Activated CD4-positive, alpha-beta T cell treated with anti-CD3 and anti-CD28 coated beads for 36 hours (primary cell): ENCODE measurements at regions not wholly inside any gene's neighbourhood (a gene's known extent, or its start where the extent isn't known, plus 50 kb on each side); places are given as distances from the start of the nearest gene placed in this dataset.

ENCODE experiments used
- ATAC-seq: fragments of 200-7000 bp; cut with Tn5 transposase; one replicate; pipeline ENCODE4 v1.10.0; 2021; ENCODE audit warnings: mild to moderate bottlenecking, moderate library complexity
- CTCF ChIA-PET: fragments of 350-600 bp; sonication (Branson Sonifier 250); formaldehyde crosslinking; loops from one replicate; lab custom pipeline; 2021; ENCODE audit warnings: antibody characterized with exemption; lab: Charles Lee
- POLR2A ChIA-PET: fragments of 350-600 bp; sonication (Branson Sonifier 250); formaldehyde crosslinking; loops from one replicate; lab custom pipeline; 2021; ENCODE audit warnings: antibody characterized with exemption, inconsistent platforms; lab: Charles Lee
- DNase-seq: peaks from one replicate; pipeline ENCODE4 v3.0.0-alpha.2; 2020
- H3K27ac Mint-ChIP-seq: one replicate; pipeline ENCODE4 v1.8.0; 2021; ENCODE audit warnings: mixed read lengths
- H3K27me3 Mint-ChIP-seq: one replicate; pipeline ENCODE4 v1.8.0; 2021; ENCODE audit warnings: mixed read lengths
- H3K36me3 Mint-ChIP-seq: one replicate; pipeline ENCODE4 v1.8.0; 2021; ENCODE audit warnings: low read depth, mixed read lengths
- H3K4me1 Mint-ChIP-seq: one replicate; pipeline ENCODE4 v1.8.0; 2021; ENCODE audit warnings: mixed read lengths
- H3K4me3 Mint-ChIP-seq: one replicate; pipeline ENCODE4 v1.8.0; 2021; ENCODE audit warnings: mild to moderate bottlenecking, moderate library complexity, mixed read lengths
- H3K9me3 Mint-ChIP-seq: one replicate; pipeline ENCODE4 v1.8.0; 2021; ENCODE audit warnings: low read depth, mixed read lengths
- intact Hi-C, 2 experiments: fragments of 100-400 bp; cut with DNase I in 1 of 2; cut with micrococcal nuclease in 1 of 2; formaldehyde crosslinking; loops; one replicate each; pipeline versions ENCODE4 v1.14.2 to v1.15.1; 2022 to 2024; cut with DNase I, micrococcal nuclease

DNA sequence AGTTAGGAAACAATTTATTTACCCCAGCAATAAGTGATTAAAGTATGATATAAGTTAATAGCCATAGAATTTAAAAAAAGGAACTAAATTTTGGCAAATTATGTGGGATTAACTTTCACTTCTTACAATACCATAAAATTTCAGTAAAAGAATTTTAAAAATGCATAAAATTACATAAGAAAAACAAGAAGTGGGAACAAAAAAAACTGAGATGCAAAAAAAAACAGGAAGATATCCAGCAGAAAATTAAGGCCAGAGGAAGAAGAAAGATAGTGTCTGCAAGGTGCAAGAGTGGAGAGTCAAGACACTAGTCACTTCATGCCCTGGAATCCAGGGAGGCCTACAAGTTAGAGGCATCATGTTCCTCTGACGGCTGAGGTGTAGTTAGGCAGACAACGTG, 184.2 kb downstream of the GASK1B start:
- no peak overlapping the region for H3K4me3 Mint-ChIP-seq

DNA sequence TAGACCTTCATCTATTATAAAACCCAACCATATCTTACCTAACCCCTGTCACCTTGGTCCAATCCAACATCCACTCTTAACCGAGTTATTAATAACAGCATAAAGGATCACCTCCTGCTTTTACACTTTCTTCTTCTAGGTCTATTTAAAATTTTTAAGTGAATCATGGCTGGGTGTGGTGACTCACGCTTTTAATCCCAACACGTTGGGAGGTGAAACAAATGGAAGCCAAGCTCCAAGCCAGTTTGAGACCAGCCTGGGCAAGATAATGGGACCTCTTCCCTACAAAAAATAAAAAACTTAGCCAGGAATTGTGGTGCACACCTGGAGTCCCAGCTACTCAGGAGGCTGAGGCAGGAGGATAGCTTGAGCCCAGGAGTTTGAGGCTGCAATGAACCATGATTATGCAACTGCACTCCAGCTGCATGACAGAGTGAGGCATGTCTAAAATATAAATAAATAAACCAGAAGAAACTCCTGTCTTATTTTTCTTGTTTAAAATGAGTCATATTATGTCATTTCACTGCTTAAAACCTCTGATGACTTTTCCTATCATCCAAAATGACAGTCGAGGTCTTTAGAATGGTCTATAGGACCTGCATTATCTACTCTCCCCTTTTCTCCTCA, 188.4 kb downstream of the GASK1B start:
- Mint-ChIP-seq H3K27ac (no peak overlapping the region), H3K4me3 (no peak overlapping the region), H3K27me3 (no peaks in the 10 kb centered on the region), H3K4me1 (no peaks in the 10 kb centered on the region), H3K9me3 (no peaks in the 10 kb centered on the region), H3K36me3 (no peaks in the 10 kb centered on the region)
- intact Hi-C loops: no loop called here
- ATAC-seq (no peak), DNase-seq (no peak)
- POLR2A ChIA-PET: no interaction called here
- CTCF ChIA-PET: no interaction called here

More for the DNA sequence above, 184.2 kb downstream of the GASK1B start:
- Mint-ChIP-seq H3K27me3 (no peaks in the 10 kb centered on the region), H3K36me3 (no peaks in the 10 kb centered on the region), H3K9me3 (no peaks in the 10 kb centered on the region), H3K4me1 (no peaks in the 10 kb centered on the region), H3K27ac (no peak overlapping the region)
- ChIA-PET CTCF (no interaction called here), POLR2A (no interaction called here)
- no peak for DNase-seq
- intact Hi-C loops: no loop called here
- ATAC-seq: no peak

DNA sequence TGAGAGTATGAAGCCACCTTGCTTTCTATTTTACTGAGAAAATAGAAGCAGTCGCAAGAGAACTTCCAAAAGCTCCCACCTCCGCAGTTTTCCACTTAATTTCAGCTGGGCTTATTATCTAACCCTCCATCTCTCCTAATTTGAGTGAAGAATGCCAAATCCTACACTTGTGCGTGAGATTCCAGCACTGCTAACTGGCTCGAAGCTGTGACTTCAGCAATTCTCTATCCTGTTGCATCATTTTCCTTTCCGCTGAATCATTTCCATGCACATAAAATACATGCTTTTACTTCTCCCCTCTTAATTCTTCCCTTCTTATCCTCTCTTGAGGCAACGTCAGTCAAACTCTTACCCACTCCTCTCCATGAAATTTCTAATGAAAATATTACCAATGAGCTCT, 189.5 kb downstream of the GASK1B start:
- ATAC-seq (no peak), DNase-seq (no peak)
- CTCF ChIA-PET: no interaction called here
- H3K27me3 Mint-ChIP-seq: peaks cover 3% of the 10 kb centered on the region
- H3K27ac Mint-ChIP-seq: no peak overlapping the region
- no peaks in the 10 kb centered on the region for H3K9me3 Mint-ChIP-seq
- H3K36me3 Mint-ChIP-seq: no peaks in the 10 kb centered on the region
- no peak overlapping the region for H3K4me3 Mint-ChIP-seq
- peaks cover 4% of the 10 kb centered on the region for H3K4me1 Mint-ChIP-seq
- intact Hi-C loops: no loop called here
- POLR2A ChIA-PET: no interaction called here

DNA sequence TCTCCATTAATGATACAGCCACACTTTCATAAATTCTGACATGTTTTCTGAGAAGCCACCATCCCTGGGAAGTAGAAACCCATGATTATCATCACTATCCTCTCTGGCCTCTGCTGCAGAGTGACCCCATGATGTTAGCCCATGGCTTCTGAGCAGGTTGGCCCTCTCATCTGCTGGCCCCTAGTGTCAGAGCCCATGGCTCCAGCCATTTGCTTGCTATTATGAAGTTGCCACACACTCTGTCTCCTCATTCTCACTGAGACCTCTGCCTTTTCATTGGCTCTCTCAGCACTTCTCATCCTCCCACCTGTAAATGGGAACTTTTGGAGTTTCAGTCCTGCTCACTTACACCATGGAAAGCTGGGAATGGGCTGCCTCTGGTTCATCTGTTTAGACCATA, 192.7 kb downstream of the GASK1B start:
- DNase-seq (no peak), ATAC-seq (no peak)
- ChIA-PET CTCF (no interaction called here), POLR2A (no interaction called here)
- Mint-ChIP-seq H3K27me3 (peaks cover 7% of the 10 kb centered on the region), H3K4me3 (no peak overlapping the region), H3K4me1 (peaks cover 4% of the 10 kb centered on the region), H3K36me3 (no peaks in the 10 kb centered on the region), H3K9me3 (no peaks in the 10 kb centered on the region), H3K27ac (no peak overlapping the region)
- intact Hi-C loops: no loop called here

DNA sequence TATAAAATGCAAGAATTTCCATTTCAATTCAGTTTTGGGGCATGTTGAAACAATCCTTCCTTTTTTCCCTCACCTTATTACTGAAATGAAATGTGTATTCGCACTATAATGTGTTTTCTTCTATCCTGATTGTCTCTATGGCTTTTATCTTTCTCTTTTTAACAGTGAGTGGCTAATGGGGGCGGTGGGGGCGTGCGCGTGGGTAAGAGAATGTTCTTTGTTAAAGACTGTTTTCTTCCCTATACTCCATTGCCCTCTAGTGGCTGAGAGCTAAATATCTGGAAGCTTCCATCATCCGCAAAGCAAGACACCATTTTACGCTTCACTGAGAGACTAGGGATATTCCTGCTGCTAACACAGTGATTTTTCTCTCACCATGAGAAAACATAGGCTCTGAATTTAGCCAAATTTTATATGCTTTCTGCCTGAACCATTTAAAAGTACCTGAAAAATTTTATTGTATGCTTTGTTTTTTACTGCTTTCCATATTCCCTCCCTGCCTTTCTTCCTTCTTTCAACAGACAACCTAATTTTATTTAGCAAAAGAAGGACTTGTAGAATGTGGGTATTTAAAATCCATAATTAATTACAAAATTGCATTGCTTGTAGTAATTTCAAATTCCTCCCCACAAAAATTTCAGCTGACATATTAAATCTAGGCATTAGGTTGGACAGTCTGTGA, 194.0 kb downstream of the GASK1B start:
- H3K4me3 Mint-ChIP-seq: no peak overlapping the region
- peak; percentile 38 for DNase-seq

DNA sequence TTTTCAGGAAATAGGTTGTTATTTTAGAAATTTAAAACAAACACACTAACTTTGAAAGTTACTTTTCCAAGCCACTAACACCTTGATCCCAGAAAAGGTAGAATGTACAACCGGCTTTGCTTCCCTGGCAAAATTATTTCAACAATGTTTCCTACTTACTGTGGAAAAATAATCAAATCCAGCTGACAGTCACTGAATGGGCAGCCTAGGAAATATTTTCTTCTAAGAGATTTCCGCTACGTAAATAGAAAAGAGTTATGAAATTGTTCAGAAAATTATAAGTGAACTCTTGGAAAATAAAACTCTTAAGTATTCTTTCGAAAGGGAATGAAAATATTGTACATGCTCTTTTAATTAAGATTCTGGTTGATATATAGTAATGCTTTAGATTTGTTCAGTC, 195.7 kb downstream of the GASK1B start:
- no peak for ATAC-seq
- POLR2A ChIA-PET: no interaction called here
- H3K36me3 Mint-ChIP-seq: no peaks in the 10 kb centered on the region
- peaks cover 4% of the 10 kb centered on the region for H3K4me1 Mint-ChIP-seq
- peaks cover 9% of the 10 kb centered on the region for H3K27me3 Mint-ChIP-seq
- no peak overlapping the region for H3K27ac Mint-ChIP-seq
- CTCF ChIA-PET: no interaction called here
- intact Hi-C loops: loop anchor here in 1 of 2 experiments (5.0 kb wide), 1 partner anchor 760 kb away; no protein-coding TSS in a partner anchor
- no peak for DNase-seq
- no peaks in the 10 kb centered on the region for H3K9me3 Mint-ChIP-seq
- no peak overlapping the region for H3K4me3 Mint-ChIP-seq

More for the DNA sequence above, 194.0 kb downstream of the GASK1B start:
- Mint-ChIP-seq H3K27ac (no peak overlapping the region), H3K36me3 (no peaks in the 10 kb centered on the region), H3K27me3 (peaks cover 7% of the 10 kb centered on the region), H3K4me1 (peaks cover 4% of the 10 kb centered on the region), H3K9me3 (no peaks in the 10 kb centered on the region)
- ChIA-PET CTCF (interaction anchor here (0.9 to 1.4 kb wide), 3 partner anchors 40 to 153 kb away, joined by 3 to 4 read pairs (median 3); no protein-coding TSS in a partner anchor), POLR2A (no interaction called here)
- intact Hi-C loops: loop anchor here (1.0 to 5.0 kb wide), 2 partner anchors 762 kb away; no protein-coding TSS in a partner anchor
- peak; percentile 70 for ATAC-seq

DNA sequence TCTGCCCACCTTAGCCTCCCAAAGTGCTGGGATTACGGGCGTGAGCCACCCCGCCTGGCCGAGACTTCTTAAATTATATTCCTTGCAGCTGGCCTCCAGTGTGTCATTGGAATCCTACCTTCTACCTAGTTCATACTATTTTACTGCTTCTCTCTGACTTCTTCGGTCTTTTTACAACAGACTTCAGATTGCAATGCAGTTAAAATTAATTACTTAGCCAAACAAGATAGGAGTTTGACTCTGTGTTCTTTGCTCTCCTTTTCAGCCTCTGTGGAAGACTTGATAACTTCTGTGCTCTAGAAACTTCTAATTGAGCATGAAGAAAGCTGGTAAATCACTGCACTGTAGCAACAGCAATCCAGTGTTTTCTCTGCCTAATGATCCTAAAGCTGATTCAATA, 199.5 kb downstream of the GASK1B start:
- Mint-ChIP-seq H3K4me3 (no peak overlapping the region), H3K36me3 (no peaks in the 10 kb centered on the region), H3K4me1 (no peaks in the 10 kb centered on the region), H3K27me3 (peaks cover 5% of the 10 kb centered on the region), H3K27ac (no peak overlapping the region), H3K9me3 (no peaks in the 10 kb centered on the region)
- intact Hi-C loops: no loop called here
- no peak for ATAC-seq
- POLR2A ChIA-PET: no interaction called here
- CTCF ChIA-PET: no interaction called here
- no peak for DNase-seq

DNA sequence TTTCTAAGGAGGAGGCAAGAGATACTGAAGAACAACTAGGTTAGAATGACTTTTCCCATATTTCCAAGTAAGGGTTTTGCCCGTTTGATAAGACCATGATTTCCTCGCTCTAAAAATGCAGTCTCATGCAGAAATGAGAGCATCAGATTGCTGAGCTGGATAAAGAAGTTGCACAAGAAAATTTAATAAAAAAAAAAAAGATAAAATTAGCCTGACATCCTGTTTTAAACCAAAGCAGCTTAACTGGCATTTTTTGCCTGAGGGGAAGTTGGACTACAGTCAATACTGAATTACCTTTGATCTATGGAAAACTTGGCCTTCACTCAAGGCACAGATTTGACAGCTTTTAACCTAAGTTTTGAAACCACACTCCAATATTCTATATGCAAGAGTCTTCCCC, 208.4 kb downstream of the GASK1B start:
- Mint-ChIP-seq H3K4me3 (no peak overlapping the region), H3K9me3 (no peaks in the 10 kb centered on the region), H3K27ac (no peak overlapping the region), H3K36me3 (no peaks in the 10 kb centered on the region), H3K27me3 (no peaks in the 10 kb centered on the region), H3K4me1 (no peaks in the 10 kb centered on the region)
- ATAC-seq (no peak), DNase-seq (no peak)
- ChIA-PET CTCF (interaction anchor here (1.1 kb wide), 1 partner anchor 10 kb away, joined by 3 read pairs; no protein-coding TSS in a partner anchor), POLR2A (no interaction called here)
- intact Hi-C loops: no loop called here

DNA sequence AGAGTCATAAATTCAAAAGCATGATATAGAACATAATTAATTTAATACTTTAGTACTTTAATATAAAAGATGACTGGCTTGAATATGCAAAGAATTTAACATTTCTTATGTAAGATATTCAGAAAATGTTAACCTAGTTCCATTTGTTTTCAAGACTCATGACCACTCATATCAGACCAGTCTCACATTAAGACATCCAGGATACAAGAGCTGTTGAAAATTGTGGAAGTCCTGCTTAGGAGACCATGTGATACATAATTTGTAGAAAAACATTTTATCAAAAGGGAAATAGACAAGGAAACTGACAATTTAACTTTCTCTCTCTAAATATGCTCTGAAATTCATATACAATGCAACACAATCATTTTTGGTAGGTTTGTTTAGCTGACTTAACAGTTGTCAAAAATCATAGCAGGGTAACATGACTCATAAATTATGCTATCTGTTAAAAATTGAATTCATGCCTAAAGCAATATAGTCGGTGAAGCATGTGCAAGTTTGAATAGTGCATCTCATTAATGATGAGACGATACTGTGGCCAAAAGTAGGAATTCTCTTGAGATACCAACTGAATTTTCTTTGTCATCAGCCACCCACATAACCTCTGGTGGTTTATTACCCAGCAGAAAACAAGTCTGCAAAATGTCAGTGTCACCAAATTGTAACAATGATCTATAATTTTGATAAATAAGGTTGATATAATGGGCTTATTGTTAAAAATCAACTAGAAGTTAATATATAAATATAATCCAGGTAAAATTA, 211.4 kb downstream of the GASK1B start:
- Mint-ChIP-seq H3K36me3 (no peaks in the 10 kb centered on the region), H3K4me3 (no peak overlapping the region), H3K4me1 (no peaks in the 10 kb centered on the region), H3K27ac (no peak overlapping the region), H3K9me3 (no peaks in the 10 kb centered on the region), H3K27me3 (no peaks in the 10 kb centered on the region)
- ChIA-PET POLR2A (no interaction called here), CTCF (no interaction called here)
- ATAC-seq: no peak
- no peak for DNase-seq
- intact Hi-C loops: no loop called here

DNA sequence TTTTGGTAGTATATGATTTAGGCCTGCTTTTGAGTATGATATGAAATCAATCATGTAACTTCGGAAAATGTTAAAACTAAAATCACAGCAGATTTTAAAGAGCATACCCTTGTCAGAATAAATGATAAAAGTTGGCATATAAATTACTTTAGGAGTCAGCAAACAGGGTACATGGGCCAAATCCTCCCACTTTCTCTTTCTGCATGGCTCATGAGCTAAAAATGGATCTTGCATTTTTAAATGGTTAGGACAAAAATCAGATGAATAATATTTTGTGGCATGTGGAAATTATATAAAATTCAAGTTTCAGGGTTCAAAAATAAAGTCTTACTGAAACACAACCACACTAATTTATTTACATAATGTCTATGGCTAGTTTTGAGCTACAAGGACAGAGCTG, 214.9 kb downstream of the GASK1B start:
- POLR2A ChIA-PET: no interaction called here

DNA sequence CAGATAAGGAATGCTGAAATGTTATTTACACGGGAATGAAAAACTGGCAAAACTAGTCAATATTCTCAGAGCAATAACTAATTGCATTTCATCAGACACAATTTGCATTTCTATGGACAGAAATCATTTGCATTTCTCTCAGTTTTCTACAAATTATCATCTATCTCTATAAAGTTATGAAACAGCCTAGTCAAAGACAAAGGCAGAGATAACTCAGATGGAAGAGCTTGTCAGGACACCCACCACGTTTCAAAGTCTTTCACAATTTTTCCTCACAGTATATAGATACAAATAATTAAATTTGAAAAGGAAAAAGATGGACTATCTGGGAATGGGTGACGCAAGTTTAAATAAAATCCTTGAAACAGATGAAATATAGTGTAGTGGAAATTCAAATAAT, 230.8 kb downstream of the GASK1B start:
- Mint-ChIP-seq H3K36me3 (no peaks in the 10 kb centered on the region), H3K27me3 (no peaks in the 10 kb centered on the region), H3K27ac (no peak overlapping the region), H3K4me1 (no peaks in the 10 kb centered on the region), H3K4me3 (no peak overlapping the region), H3K9me3 (no peaks in the 10 kb centered on the region)
- intact Hi-C loops: no loop called here
- POLR2A ChIA-PET: no interaction called here
- ATAC-seq (no peak), DNase-seq (no peak)
- CTCF ChIA-PET: no interaction called here

More for the DNA sequence above, 214.9 kb downstream of the GASK1B start:
- intact Hi-C loops: no loop called here
- no peaks in the 10 kb centered on the region for H3K27me3 Mint-ChIP-seq
- no peak overlapping the region for H3K27ac Mint-ChIP-seq
- H3K4me1 Mint-ChIP-seq: no peaks in the 10 kb centered on the region
- no peak for ATAC-seq
- no peaks in the 10 kb centered on the region for H3K9me3 Mint-ChIP-seq
- CTCF ChIA-PET: no interaction called here
- no peak overlapping the region for H3K4me3 Mint-ChIP-seq
- H3K36me3 Mint-ChIP-seq: no peaks in the 10 kb centered on the region
- no peak for DNase-seq

DNA sequence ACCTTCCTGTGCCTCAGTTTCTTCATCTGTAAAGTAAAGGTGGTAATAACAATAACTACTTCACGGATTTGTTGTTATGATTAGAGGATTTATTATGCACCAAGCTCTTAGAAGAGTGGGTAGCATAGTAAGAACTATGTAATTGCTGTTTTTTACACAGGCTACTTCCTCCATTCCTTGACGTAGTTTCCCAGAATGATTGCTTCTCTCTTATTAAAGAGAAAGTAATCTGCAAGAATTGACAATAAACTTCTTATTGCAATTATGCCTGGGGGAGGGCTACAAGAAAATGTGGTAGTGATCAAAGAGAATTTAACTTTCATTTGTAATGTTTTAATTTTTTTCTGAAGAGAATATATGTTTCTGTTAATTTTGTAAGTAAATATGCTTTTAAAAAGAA, 238.7 kb downstream of the GASK1B start:
- Mint-ChIP-seq H3K27ac (no peak overlapping the region), H3K4me3 (no peak overlapping the region), H3K27me3 (no peaks in the 10 kb centered on the region), H3K9me3 (no peaks in the 10 kb centered on the region), H3K36me3 (no peaks in the 10 kb centered on the region), H3K4me1 (no peaks in the 10 kb centered on the region)
- ChIA-PET CTCF (no interaction called here), POLR2A (no interaction called here)
- intact Hi-C loops: no loop called here
- DNase-seq (no peak), ATAC-seq (no peak)
